GM21737 (cell line): ENCODE measurements at regions not wholly inside any gene's neighbourhood (a gene's known extent, or its start where the extent isn't known, plus 50 kb on each side); places are given as distances from the start of the nearest gene placed in this dataset.

Experiments
- ATAC-seq: cut with Tn5 transposase; IDR thresholded peaks from one replicate; pipeline ENCODE4 v1.9.1; 2021; ENCODE audit warnings: mild to moderate bottlenecking, moderate library complexity; ENCODE audit not compliant: unreplicated experiment

GRCh38 chr7:22589641-22590201 lies 89.7 kb upstream of the STEAP1B start:
- no peak for ATAC-seq

- ATAC-seq = no peak
Measured at GRCh38 chr7:22588351-22588750, 88.4 kb upstream of the STEAP1B start.

- no peak for ATAC-seq
Measured at GRCh38 chr7:22587322-22587721, 87.3 kb upstream of the STEAP1B start.

- ATAC-seq = no peak
Measured at GRCh38 chr7:22586786-22587140, 86.8 kb upstream of the STEAP1B start.

- ATAC-seq = no peak
Measured at GRCh38 chr7:22586101-22586785, 86.3 kb upstream of the STEAP1B start.

GRCh38 chr7:22584179-22584578 lies 84.2 kb upstream of the STEAP1B start:
- ATAC-seq = no peak

GRCh38 chr7:22582863-22583622 lies 83.1 kb upstream of the STEAP1B start:
- no peak for ATAC-seq

GRCh38 chr7:22581099-22581498 lies 81.1 kb upstream of the STEAP1B start:
- no peak for ATAC-seq

GRCh38 chr7:22579961-22580360 lies 80.0 kb upstream of the STEAP1B start:
- no peak for ATAC-seq

GRCh38 chr7:22578007-22578733 lies 78.2 kb upstream of the STEAP1B start:
- ATAC-seq = no peak

- no peak for ATAC-seq
Measured at GRCh38 chr7:22577470-22578001, 77.5 kb upstream of the STEAP1B start.

- ATAC-seq = no peak
Measured at GRCh38 chr7:22576612-22577469, 76.9 kb upstream of the STEAP1B start.

GRCh38 chr7:22574754-22575520 lies 74.9 kb upstream of the STEAP1B start:
- no peak for ATAC-seq

GRCh38 chr7:22572937-22573336 lies 72.9 kb upstream of the STEAP1B start:
- no peak for ATAC-seq

- ATAC-seq = no peak
Measured at GRCh38 chr7:22572292-22572691, 72.3 kb upstream of the STEAP1B start.

- ATAC-seq = no peak
Measured at GRCh38 chr7:22571766-22572165, 71.8 kb upstream of the STEAP1B start.

- no peak for ATAC-seq
Measured at GRCh38 chr7:22569586-22570321, 69.8 kb upstream of the STEAP1B start.

GRCh38 chr7:22566592-22566991 lies 66.6 kb upstream of the STEAP1B start:
- ATAC-seq = no peak

GRCh38 chr7:22566176-22566575 lies 66.2 kb upstream of the STEAP1B start:
- ATAC-seq = no peak
